ENCODE measurements at regions not wholly inside any gene's neighbourhood (a gene's known extent, or its start where the extent isn't known, plus 50 kb on each side); places are given as distances from the start of the nearest gene placed in this dataset.

DNA sequence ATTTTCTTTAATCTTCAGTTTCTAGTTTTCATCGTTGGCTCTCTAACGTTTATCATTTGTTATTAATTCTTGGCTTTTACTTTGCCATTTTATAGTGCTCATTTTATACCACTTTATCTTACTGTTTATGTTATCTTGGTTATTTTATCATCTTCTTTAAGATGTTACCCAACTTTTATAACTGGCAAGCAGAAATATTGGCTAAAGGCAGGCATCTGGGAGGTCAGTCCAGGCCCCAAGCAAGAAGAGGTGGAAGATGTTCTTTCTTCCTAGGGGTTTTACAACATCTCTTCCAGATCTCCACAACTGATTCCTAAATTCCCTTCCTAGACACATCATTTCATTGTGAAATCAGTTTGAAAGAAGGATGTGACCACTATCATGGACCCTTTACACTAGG, 208.1 kb downstream of the AHR start:
- DNase-seq (ENCODE audit: low read depth in 2 of 3, low spot score in 2 of 3) = no peak

DNA sequence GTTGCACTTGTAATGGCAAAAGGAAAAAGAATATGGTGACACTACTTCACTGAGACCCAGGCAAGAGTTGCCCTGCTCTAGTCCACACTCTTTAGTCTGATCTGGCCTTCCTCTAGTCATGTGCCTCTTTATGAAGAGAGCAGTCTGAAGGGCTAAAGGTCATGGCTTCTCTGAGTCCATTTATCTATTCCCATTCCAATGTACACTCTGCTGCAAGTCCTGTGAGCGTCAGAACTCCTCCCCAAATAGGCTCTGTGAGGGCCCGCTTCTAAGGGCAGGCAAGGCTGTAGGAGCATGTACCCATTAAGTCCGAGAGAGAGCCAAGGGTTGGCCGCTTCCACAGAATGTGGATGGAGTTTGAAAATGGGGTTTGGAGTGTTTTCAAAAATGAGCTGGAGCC, 209.3 kb downstream of the AHR start:
- DNase-seq (ENCODE audit: low read depth in 2 of 3, low spot score in 2 of 3) = no peak

DNA sequence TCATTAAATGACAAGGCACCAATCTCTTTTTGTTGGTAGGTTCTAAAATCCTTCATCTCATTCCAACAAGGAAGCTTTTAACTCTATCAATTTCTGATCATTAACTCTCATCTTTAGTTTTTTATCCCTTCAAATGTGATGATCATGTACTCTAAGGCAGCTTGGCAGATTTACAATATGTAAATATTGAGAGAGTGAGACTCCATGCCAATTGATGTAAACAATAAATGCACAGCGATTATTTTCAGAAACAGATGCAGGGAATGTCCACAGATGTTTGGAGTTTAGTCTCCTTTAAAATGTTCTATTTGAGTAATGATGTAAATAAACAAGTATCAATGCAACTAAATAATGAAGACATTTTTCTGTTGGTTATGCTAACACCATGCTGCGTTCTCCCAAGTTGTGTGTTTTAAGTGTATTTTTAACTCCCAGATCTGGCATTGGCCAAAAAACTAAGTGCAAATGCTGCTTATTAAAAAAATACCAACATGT, 213.8 kb downstream of the AHR start:
- no peak for DNase-seq (ENCODE audit: low read depth in 2 of 3, low spot score in 2 of 3)

DNA sequence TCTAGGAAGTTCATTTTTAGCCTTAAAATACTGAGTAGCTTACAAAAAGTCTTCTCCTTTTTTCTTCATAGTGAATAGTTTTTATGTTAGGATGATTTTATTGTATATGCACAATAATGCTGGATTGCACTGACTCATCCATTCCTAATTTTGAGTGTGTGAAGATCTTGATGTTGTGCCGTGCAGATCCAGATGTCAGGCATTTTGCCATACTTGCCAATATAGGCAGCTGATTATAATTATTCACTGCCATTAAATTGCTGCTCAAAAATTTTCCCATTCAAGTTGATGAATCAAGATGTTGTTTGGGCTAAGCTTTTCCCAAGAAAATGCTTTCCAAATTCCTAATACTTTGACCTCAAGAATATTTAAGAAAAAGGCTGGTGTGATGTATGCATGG, 218.3 kb downstream of the AHR start:
- DNase-seq (ENCODE audit: low read depth in 2 of 3, low spot score in 2 of 3) = no peak

DNA sequence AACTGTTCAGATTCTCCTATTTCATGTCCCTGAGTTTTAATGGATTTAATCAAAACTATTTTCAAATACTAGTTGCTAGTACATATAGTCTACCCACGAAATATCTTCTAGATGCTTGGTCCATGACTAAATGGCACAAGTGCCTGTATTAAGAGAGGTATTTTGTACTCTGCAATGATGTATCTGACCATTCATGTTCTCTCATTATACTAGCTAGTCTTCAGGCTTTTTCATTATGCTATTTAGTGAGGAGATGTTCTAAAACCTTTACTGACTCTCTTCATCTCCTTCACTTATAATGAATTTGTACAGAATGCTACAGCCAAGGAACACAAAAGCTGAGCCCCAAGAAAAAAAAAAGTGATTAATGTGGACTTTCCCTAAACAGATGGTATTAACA, 222.5 kb downstream of the AHR start:
- DNase-seq (ENCODE audit: low read depth in 2 of 3, low spot score in 2 of 3) = no peak

DNA sequence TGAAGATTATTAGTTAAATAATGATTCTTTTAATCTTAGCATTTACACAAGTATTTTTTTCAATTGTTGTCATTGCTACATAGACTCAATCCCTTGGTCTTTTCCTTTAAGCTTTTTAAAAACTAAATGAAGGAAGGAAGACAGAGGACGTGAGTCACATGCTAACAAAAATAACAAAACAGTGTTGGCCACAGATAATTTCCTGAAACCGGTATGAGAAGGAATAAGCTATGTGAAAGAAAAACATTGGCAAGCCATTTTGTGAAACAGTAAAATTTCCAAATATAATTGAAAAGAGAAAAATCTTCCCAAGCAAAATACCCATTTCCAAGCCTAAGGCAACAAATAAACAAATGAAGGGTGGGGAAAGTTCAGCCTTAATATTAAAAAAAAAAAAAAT, 223.0 kb downstream of the AHR start:
- no peak for DNase-seq (ENCODE audit: low read depth in 2 of 3, low spot score in 2 of 3)

DNA sequence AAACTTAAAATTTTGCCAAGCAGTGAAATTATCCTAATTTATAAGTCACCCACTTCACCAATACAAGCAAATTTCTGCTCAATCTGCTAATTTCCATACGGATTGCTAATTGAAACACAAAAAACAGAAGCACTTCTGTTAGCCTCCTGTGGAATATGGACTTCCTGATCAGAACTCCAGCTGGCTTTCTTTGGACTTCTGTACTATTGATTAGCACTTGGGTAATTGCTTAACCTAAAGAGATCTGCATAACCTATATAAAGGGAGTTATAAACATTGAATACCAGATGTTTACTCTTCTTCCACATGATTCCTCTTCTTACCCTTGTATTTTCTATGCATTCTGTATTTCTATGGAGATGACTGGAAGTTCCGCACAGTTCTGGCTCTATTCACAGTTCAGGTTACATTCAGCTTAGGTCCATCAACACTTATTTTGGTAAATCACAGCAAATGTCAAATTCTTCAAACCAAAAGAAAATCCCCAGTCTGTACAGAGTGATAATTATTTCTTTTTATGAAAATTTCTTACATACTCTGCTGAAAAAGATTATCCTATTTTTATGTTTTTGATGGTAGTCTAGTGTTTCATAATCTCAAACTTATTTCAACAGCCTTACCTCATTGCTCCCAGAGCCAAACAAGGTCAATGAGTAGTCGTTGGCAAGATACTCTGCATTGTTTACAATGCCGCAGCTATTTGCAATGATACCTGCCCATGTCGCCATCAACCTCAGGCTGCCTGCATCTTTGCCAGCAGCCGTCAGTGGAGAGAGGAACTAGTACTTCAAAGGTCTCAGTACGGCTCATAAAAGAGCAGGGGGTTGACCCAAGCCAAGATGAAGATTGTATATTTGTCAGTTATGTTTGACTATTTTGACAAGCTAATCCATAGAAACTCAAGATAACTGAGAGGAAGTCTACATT, 225.6 kb downstream of the AHR start:
- no peak for DNase-seq (ENCODE audit: low read depth in 2 of 3, low spot score in 2 of 3)

DNA sequence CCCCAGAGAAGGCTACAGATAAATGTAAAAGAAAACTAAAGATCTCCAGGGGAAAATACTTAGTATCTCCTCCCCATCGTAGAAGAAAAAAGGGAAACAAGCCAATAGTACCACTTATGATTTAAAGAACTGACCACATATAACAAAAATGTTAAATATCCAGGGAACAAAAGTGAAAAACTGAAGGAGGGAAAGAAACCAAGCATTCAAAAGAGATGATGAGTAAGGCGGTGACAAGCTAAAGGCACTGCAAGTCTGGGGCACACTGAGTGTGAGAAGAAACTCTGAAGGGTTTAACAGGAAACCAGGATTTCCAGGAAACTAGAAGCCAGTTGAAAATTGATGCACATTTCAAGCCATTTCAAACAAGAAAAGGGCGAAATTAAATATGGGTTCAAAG, 226.3 kb downstream of the AHR start:
- DNase-seq (ENCODE audit: low read depth in 2 of 3, low spot score in 2 of 3) = no peak

DNA sequence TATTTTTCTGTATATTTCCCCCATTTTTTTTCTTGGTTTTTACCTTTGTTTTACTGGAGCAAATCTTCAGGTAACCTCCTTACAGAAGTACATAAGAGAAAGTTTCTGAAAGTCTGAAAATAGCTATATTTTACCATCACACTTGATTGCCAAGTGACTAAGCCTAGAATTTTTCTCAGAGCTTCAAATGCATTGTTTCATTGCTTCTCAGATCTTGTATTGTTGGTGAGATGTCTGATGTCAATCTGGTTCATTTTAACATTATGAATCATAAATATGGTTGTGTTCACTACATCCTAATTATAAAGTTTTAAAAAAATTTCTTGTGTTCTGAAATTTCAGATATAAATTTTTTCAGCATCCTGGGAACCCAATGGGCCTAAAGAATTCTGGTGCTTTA, 228.2 kb downstream of the AHR start:
- no peak for DNase-seq (ENCODE audit: low read depth in 2 of 3, low spot score in 2 of 3)

DNA sequence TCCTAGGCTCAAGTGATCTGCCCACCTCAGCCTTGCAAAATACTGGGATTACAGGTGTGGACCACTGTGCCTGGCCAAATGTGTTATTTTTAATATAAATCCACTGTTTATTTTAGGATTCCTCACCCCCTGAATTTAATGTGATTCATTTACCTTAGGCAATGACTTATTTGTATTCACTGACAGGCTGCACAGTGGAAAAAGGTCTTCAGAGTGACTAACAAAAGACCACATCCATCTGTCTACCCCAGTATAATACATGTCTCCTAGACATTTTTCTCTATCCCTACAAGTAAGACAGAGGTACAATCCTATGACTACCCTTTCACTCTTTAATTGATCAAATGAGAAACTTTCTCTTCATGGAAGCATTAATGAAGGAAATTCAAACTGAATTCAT, 230.2 kb downstream of the AHR start:
- no peak for DNase-seq (ENCODE audit: low read depth in 2 of 3, low spot score in 2 of 3)

DNA sequence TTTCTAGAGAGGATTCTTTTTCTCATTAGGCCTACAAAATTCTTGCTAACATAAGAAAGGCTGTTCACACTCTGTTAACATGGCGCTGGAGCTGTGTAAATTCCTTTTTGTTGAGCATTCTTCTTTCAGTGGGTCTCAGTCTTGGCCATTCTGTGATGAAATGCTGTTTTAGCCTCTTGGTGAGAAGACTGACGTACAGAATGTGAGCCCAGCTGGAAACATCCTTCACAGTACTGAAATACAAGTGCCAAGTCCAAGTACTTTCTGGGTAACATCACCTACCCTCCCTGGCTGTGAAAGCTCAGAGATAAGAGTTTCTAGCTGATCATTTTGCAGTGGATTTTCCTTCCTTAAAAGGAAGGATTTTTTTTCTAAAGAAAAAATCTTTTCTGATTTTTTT, 231.8 kb downstream of the AHR start:
- no peak for DNase-seq (ENCODE audit: low read depth in 2 of 3, low spot score in 2 of 3)

DNA sequence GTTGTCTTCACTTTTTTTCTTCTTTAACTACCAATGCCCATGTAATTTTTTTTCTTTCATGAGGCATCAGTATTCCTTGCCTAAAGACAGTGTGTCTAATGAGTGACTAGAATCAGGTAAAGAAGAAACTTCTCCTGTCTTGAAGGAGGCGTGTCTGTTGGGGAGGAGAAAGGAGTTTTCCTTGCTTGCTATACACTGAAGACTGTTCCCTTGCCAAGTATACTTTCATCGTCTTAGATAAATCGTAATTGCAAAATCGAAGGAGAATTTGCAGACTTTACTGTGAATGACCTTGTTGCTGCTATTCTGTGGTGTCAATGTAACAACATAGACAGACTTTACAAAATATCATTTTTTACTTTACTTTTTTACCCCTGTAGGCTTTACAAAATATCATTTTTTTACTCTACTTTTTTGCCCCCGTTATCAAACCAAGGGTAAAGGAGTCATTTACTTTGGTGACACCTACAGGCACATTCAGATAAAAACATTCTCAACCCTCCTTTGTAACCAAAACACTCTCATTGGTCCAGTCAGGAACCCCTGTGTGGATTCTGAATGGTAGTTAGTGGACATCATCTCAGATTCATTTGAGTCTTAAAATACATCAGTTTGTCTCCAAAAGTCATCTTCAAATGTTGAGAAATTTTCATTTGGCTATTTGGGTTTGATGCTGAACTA, 232.4 kb downstream of the AHR start:
- DNase-seq (ENCODE audit: low read depth in 2 of 3, low spot score in 2 of 3) = peak in 1 of 3 donors; percentile 61

DNA sequence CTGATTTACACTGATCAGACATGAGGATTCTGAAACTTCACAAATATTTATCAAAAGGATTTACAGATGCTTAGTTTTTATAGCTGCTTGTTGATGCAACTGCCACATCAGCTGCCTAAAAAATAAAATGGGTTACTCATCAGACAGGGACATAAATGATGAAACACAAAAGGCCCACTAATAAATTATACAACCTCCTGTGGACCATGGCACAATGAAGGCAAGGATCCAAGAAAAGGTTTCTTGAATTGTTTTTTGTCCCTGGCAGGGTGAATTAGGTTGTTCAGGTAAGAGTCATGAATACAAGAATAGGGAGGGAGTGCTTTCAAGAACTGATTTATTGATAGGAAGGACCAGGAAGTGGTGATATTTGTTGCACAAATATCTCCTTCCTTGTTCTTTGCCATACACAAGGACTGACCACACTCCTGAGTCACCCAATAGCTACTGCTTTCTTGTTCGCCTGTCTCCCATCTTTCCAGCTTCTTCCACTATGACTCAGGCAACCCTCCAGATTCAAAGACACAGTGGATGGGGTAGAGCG, 234.5 kb downstream of the AHR start:
- no peak for DNase-seq (ENCODE audit: low read depth in 2 of 3, low spot score in 2 of 3)

DNA sequence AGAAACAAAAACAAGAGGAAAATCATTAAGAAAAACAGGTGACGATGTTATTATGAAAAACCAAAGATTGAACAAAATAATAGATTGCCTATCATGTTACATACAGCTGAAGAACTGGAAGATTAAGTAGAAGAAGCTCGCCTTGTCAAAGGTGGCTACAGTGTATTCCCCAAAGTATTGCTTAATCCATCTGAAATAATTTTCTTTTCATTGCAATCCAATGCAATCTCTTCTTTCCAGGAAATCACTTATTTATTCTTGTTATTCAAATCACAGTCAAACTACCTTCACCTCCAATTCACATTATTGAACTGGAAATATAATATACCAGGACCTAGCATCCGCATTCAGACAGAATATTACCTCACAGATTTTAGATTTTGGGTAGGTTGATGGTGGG, 235.9 kb downstream of the AHR start:
- DNase-seq (ENCODE audit: low read depth in 2 of 3, low spot score in 2 of 3) = no peak

DNA sequence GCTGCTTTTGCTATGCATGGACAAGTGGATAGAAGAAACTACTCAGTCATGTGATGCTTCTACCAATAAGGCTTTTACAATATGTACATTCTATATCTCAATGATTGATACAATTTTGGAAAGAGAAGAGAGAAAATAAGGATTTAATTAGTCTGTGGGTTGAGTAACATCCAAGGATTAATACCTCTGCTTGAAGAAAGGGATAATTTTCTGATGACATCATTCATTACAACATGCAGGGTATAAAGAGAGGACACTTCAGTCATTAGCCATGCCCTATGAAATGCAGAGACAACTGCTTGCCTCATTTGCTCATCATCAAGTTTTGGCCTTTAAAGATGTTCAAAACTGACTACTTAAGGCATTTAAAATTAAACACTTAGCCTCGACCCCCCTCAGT, 237.3 kb downstream of the AHR start:
- no peak for DNase-seq (ENCODE audit: low read depth in 2 of 3, low spot score in 2 of 3)

DNA sequence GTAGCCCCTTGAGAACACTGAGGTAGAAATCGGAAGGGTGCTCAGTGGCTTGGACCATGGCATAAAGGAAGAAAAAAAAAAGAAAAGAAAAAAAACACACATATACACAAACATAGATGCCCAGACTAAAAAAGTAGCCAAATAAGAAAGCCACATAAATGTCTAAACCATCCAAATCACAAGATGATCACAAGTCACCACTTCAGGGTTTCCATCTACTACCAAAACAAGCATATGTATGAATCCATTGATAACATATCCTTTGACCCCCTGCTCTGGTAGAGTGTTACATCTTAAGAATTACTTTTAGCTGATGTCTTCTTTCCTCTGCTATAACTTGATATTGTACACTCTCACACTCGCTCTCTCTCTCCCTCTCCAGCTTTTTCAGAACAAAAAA, 245.9 kb downstream of the AHR start:
- DNase-seq (ENCODE audit: low read depth in 2 of 3, low spot score in 2 of 3) = no peak

DNA sequence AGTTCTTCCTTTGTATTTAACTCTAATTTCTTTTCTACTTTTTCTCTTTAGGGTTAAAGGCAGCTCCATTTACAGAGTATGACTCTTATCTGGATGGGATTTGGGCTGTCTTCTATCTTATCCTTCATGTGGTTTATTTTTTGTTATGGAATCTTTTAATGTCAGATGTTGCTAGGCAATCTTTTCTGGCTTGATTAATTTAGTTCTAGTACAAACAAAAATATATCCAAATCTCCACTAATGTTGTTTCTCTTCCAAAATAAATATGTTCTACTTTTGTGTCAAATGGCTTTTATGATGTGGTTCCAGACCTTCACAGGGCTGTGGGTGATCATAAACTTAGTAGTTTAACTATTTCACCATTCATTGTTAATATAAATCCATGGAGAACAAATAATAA, 246.9 kb downstream of the AHR start:
- no peak for DNase-seq (ENCODE audit: low read depth in 2 of 3, low spot score in 2 of 3)

DNA sequence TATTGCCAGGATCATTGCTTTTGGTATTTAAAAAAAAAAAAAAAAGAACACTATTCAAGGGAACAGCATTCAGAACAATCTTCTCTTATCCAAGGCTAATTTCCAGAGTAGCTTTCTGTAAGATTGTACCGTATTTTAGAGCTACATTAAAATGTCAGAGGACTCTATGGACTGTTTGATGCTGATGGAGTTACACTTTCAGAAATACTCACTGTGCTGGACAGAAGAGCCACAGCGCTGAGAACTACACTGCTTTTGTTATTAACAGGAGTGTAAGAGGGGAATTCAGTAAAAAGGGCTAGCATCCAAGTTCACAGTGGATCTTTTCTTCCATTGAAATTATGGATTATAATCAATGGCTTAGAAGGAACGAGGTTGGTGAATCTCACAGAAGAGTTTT, 247.7 kb downstream of the AHR start:
- no peak for DNase-seq (ENCODE audit: low read depth in 2 of 3, low spot score in 2 of 3)

DNA sequence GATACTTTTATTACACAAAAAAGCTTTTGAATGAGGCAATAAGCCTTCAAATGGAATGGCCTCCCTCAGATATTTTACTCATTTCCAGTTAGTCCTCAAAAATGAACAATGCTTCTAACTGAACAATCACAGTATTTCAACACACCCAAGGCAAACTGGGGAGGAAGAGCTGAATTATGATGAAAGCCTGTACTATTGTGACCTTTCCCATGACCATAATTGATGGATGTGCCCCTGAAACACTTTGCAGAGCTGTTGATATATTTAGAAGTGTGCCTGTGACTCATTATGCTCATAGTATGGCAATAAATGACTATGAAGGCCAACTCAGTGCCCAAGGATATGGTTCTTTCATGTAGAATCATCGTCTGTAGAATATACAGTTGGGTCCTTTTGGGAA, 248.1 kb downstream of the AHR start:
- no peak for DNase-seq (ENCODE audit: low read depth in 2 of 3, low spot score in 2 of 3)

DNA sequence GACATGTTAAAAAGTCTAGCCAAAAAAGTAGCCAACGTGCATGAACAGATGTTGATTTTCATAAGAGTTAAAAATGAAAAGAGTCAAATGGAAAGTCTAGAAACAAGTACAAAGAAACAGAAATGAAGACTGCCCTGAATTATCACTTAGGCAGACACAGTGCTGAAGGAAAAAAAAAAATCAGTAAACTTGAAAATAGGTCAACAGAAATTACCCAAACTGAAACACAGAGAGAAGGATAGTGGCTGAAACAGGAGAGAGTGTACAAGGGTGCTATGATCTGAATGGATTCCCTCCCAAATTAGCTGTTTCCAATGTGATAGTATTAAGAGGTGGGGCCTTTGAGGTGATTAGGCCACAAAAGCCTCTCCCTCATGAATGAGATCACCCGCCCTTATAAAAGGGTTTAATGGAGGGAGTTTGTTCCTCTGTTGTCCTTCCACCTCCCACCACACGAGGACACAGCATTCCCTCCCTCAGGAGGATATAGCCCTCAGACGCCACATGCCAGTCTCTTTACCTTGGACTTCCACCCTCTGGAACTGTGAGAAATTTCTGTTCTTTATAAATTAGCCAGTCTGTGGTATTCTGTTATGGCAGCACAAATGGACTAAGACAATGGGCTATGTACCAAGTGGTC, 249.7 kb downstream of the AHR start:
- DNase-seq (ENCODE audit: low read depth in 2 of 3, low spot score in 2 of 3) = no peak

DNA sequence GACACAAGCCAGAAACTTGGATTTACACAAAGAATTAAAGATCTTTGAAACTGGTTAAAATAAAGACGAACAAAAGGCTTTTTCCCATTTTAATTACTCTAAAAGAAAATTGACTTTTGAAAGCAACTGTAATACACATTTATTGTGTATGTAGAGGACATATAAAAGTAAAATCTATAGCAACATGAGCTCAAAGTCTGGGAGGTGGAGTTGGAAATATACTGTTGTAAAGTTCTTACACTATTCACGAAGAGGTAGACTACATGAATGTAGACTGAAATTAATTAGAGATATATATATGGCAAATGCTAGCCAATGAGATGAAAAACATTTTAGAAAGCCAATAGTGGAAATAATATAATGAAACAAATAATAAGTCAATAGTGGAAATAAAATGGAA, 251.0 kb downstream of the AHR start:
- no peak for DNase-seq (ENCODE audit: low read depth in 2 of 3, low spot score in 2 of 3)

All from hematopoietic multipotent progenitor cell (in vitro differentiated cells).